ENCODE measurements at regions not wholly inside any gene's neighbourhood (a gene's known extent, or its start where the extent isn't known, plus 50 kb on each side); places are given as distances from the start of the nearest gene placed in this dataset.

GRCh38 chr1:230010603-230011332, 56.3 kb upstream of the GALNT2 start:
- Histone ChIP-seq H3K9me3 (ENCODE audit: low read depth) (no peaks in the 10 kb centered on the region), H3K36me3 (no peaks in the 10 kb centered on the region), H3K4me3 (no peak overlapping the region), H3K4me1 (ENCODE audit: low read depth) (no peaks in the 10 kb centered on the region), H3K27ac (no peak overlapping the region), H3K27me3 (no peaks in the 10 kb centered on the region)
- TF ChIP-seq CTCF (IDR thresholded peaks at IDR 0.05; ENCODE audit: low read depth, low read length), result no peak
- DNase-seq (ENCODE audit: low read depth in 1 of 2, low spot score in 1 of 2), result peak in 1 of 2 donors; percentile 21

- Histone ChIP-seq H3K4me3 (no peak overlapping the region), H3K9me3 (ENCODE audit: low read depth) (no peaks in the 10 kb centered on the region), H3K36me3 (no peaks in the 10 kb centered on the region), H3K27me3 (no peaks in the 10 kb centered on the region), H3K27ac (no peak overlapping the region), H3K4me1 (ENCODE audit: low read depth) (no peaks in the 10 kb centered on the region)
- no peak for TF ChIP-seq CTCF (IDR thresholded peaks at IDR 0.05; ENCODE audit: low read depth, low read length)
- DNase-seq (ENCODE audit: low read depth in 1 of 2, low spot score in 1 of 2), result no peak
Measured at GRCh38 chr1:230011333-230012092, 55.5 kb upstream of the GALNT2 start.

GRCh38 chr1:230012093-230012393, 55.0 kb upstream of the GALNT2 start:
- no peaks in the 10 kb centered on the region for H3K27me3 ChIP-seq
- no peak overlapping the region for H3K27ac ChIP-seq
- no peak overlapping the region for H3K4me3 ChIP-seq
- no peaks in the 10 kb centered on the region for H3K4me1 ChIP-seq (ENCODE audit: low read depth)
- DNase-seq (ENCODE audit: low read depth in 1 of 2, low spot score in 1 of 2), result no peak
- H3K9me3 ChIP-seq (ENCODE audit: low read depth), result no peaks in the 10 kb centered on the region
- no peak for TF ChIP-seq CTCF (IDR thresholded peaks at IDR 0.05; ENCODE audit: low read depth, low read length)
- H3K36me3 ChIP-seq, result no peaks in the 10 kb centered on the region

GRCh38 chr1:230012741-230013140, 54.3 kb upstream of the GALNT2 start:
- H3K27me3 ChIP-seq, result no peaks in the 10 kb centered on the region
- no peaks in the 10 kb centered on the region for H3K9me3 ChIP-seq (ENCODE audit: low read depth)
- H3K4me1 ChIP-seq (ENCODE audit: low read depth), result no peaks in the 10 kb centered on the region
- no peak for DNase-seq (ENCODE audit: low read depth in 1 of 2, low spot score in 1 of 2)
- no peaks in the 10 kb centered on the region for H3K36me3 ChIP-seq
- no peak overlapping the region for H3K4me3 ChIP-seq
- no peak for TF ChIP-seq CTCF (IDR thresholded peaks at IDR 0.05; ENCODE audit: low read depth, low read length)
- H3K27ac ChIP-seq, result no peak overlapping the region

GRCh38 chr1:230016159-230016558, 50.9 kb upstream of the GALNT2 start:
- TF ChIP-seq CTCF (IDR thresholded peaks at IDR 0.05; ENCODE audit: low read depth, low read length), result no peak
- Histone ChIP-seq H3K9me3 (ENCODE audit: low read depth) (no peaks in the 10 kb centered on the region), H3K4me3 (no peak overlapping the region), H3K36me3 (no peaks in the 10 kb centered on the region), H3K4me1 (ENCODE audit: low read depth) (no peaks in the 10 kb centered on the region), H3K27ac (no peak overlapping the region), H3K27me3 (no peaks in the 10 kb centered on the region)
- no peak for DNase-seq (ENCODE audit: low read depth in 1 of 2, low spot score in 1 of 2)
